GM19438 (cell line): ENCODE measurements at regions not wholly inside any gene's neighbourhood (a gene's known extent, or its start where the extent isn't known, plus 50 kb on each side); places are given as distances from the start of the nearest gene placed in this dataset.
"Not testable (repeated sequence)": the region's sequence is repeated elsewhere in the genome, so short reads cannot be mapped to it uniquely, and the experiment has no call there.

Source experiments
- ATAC-seq: cut with Tn5 transposase; IDR thresholded peaks from one replicate; pipeline ENCODE4 v1.9.1; 2021; ENCODE audit warnings: low read depth; ENCODE audit not compliant: unreplicated experiment

DNA sequence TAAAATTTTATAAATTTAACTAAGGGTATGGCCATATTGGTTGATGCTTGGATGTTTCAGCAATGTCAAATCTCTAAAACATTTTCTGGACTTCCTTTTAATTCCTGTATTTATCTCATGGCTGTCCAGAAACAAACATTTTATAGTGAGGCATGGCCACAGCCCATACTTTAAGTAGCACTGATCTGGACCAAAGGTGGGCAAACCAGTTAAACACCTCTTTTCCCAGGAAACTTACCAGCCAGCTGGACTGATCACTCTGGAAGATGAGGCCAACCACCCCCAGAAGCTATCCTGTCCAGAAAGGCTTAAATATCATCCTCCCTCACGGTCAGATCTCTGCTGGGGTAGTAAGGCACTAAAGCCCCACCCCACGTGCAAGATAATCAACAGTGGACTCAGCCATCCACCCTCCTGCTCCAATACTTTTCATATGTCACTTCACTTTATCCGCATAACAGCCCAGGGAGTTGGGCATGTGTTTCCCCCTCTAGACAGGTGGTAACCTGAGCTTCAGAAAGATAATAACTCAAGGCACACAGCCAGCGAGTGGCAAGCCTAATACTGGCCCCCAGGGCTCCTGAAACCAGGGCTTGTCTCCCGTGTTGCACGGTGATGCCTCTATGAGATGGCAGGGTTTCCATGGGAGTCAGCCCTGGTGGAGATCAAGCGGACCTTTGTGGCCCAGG lies 120.5 kb upstream of the NGF start:
- no peak for ATAC-seq

DNA sequence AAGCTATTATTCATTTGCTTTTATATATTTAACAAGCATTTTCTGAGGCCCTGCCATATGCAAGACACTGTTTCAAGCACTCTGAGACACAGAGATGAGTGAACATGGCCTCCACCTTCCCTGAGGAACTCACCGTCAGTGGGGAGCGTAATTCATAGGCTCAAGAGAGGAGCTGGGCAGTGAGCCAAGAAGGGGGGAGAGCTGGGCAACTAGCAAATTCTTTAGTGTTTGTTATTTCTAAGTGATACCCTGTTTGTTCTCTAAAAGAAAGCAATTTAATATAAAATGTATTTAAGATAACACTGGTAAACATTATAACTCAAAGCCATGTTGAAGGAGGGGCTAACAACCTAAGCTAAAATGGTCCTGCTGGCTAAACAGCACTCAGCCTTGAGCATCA lies 119.2 kb upstream of the NGF start:
- no peak for ATAC-seq

DNA sequence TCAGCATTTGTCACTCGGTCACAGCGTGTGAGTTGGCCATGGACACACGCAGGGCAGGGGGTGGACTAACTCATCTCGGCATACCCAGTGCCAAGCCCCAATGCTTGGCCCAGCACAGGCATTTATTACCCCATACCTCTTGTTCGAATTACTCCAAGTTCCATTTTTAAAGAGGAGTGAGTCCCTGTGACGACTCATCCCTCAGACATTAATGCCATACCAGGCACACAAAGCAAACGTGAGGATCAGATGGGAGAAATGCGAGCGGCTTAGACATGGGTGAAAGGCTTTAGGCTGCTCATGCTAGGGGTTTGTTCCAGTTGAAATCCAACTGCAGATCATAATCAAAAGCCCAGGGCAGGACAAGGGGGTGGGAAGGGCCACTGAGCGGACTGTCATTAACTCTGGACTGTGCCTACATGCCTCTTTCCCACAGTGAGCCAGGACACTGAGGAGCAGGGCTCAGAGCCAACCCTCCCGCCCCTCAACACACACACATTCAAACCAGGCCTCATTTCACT lies 118.5 kb upstream of the NGF start:
- ATAC-seq = no peak

DNA sequence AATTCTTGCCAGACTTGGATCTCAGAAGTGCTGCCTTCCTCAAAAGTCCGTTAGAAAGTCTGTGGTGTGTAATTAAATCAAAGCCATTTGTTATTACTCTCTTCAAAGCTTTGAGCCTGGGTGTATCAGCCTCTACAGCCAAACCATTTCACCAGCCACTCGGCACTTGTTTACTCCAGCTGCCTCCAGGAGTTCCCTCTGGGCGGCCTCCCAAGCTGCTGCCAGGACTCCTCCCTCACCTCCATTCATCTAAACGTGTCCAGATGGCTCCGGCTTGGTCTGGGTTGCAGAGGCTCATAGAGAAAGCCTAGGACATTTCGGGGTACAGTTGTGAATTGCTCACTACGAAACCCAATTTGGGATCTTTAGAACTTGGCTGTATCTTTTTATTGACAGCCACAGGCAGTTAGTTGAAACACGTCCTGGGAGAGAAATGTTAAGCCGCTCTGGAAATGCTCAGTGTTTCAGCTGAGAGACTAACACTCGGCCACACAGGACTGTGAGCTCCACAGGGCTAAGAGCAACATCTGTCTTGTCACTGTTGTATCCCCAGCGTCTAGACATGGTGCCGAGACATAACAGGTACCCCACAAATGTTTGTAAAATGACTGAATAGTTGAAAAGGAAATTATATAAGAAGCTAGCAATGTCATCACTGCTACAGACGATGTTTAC lies 116.9 kb upstream of the NGF start:
- ATAC-seq = no peak

DNA sequence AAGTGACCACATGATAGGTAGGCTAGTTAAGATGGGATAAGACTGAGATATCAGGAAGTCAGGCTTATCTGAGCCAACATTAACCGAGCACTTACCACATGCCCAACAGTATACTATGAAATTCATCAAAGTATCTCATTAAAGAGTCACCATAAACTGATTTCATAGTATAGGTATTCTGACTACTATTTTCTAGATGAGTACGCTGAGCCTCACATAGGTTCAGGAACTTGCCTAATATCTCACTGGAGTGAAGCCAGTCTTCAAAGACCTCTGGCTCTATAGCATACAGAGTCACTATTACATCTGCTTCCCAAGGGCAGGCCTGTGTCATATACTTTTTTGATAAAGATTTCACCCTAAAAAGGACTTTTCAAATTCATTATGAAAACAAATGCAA lies 115.6 kb upstream of the NGF start:
- no peak for ATAC-seq

DNA sequence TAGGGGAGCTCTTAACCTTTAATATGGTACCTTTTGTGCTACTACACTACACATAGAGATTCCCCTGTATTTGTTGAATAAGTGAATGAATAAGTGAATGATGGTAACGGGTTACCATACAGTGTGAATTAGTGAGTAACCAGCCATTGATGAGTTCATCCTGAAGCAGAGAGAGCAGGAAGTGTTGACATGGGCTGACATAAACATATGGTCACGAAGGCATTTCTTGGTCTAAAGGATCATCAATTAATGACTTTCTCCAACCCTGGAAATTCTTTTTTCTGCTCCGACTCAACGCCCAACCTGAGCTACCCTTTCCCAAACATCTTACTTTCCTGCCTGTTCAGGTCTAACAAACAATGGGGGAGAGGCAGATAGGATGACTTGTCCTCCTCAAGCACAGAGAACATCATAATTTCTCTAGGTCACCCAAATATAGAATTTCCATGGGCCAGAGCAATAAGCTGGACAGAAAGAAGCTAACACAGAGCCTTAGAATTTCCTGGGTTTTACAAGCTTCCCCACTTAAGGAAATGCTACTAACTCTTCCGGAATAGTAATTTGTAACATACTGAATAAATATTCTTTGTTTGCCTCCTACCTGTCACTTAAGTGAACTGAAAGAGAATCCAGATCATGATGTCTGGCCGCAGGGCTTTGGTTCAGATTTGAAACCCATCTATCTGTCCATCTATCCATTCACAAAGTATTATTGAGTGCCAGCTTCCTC lies 114.7 kb upstream of the NGF start:
- no peak for ATAC-seq

DNA sequence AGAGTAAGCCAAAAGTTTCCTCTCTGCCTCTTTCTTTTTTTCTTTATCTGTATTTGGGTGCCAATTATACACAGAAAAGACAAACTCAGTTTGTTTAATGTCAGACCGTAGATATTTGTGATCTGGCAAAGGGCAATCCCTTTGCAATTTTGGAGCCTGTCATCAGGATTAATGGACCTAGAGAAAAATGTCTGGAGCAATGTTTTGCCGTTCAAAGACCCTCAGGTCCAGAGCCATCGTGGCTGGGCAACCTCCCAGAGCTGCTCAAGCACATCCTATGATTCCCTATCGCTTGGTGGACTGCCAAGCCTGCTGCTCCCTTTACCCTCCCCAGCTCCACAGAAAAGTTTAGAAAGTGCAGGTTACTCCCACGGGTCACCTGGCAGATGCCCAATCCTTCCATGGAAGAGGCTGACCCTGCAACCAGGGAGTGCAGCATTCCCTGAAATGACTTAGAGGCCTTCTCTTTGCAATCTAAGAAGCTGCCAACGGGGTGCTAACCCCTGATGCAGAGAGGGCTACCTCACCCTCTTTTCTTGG lies 112.5 kb upstream of the NGF start:
- no peak for ATAC-seq

DNA sequence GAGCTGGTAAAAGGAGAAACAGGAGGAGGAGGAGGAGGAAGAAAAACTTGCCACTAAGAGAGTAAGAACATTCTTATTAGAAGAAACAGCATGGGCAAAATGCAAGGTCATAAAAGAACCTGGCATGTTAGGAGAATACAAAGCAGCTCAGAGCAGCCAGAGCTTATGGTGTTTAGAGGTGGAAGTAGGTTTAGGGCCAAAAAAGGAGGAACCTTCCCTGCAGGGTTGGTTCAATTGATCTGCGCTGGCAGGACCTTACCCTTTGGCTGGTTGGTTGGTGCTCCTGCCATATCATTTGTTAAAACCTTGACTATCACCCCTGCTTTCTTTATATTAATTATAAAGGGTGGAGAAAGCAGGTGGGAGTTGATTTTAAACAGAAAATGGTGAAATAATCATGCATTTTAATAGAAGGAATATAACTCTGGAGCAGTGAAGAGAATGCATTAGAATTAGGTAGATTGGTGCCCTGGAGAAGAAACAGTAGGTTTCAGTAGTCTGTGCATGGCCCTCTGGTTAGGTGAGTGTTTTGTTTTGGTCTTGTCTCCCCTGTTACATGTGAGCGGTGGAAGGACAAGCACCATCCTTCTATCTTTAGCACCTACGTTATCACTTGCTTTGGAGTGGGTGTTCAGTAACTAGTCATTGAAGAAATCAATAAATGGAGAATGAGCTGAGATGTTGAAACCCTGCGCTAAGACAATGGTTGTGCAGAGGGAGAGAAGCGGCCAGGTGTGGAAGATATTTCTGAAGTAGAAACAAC lies 110.4 kb upstream of the NGF start:
- ATAC-seq = no peak

DNA sequence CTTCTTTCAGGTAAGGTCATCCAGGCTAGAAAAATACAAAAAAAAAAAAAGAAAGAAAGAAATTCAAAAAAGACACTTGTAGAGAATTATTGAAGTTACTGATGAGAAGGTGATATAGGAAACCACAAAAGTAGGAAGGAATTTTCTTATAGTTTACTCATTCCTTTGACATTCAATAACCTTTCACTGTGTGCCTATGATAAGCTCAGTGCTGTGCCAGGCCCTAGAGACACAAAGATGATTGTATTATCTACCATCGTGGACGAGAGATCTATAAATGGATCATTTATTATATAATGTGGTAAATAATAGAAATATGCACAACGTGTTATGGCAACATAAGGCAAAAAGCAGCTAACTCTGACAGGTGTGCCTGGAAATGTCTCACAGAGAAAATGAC lies 109.6 kb upstream of the NGF start:
- no peak for ATAC-seq

DNA sequence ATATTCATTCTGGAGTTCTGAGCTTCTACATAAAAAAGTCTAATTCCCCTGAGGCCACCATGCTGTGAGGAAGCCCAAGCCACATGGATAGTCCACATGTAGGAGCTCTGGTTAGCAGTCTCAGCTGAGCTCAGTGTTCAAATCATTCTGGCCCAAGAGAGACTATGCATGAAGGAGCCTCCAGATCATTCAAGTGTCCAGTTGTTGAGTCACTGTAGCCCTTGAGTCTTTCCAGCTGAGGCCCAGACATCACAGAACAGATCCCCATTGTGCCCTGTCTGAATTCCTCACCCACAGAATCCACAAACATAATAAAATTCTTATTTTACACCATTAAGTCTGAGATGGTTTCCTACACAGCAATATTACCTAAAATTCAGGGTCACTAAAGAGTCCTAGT lies 107.0 kb upstream of the NGF start:
- no peak for ATAC-seq

DNA sequence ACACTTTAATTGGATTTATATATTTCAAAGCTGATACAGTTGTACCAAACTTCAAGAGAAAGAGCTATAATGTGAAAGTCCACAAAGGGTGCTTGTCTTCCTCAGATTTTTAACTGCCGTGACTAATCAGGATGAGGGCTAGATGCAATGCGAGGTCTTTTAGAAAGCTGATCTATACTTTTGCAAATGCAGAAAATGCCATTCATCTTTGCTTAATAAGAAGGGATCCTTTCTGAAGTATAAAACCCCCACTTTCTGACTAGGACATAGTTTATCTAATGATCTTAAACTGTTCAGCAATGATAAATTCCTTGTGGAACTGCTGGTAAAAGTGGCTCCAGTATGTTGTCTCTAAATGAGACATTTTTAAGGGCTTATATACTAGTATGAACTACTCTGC lies 102.7 kb upstream of the NGF start:
- ATAC-seq = no peak

DNA sequence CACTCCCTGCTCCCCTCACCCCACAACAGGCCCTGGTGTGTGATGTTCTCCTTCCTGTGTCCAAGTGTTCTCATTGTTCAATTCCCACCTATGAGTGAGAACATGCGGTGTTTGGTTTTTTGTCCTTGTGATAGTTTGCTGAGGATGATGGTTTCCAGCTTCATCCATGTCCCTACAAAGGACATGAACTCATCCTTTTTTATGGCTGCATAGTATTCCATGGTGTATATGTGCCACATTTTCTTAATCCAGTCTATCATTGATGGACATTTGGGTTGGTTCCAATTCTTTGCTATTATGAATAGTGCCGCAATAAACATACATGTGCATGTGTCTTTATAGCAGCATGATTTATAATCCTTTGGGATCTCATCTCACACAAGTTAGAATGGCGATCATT lies 101.5 kb upstream of the NGF start:
- ATAC-seq = not testable (repeated sequence)

DNA sequence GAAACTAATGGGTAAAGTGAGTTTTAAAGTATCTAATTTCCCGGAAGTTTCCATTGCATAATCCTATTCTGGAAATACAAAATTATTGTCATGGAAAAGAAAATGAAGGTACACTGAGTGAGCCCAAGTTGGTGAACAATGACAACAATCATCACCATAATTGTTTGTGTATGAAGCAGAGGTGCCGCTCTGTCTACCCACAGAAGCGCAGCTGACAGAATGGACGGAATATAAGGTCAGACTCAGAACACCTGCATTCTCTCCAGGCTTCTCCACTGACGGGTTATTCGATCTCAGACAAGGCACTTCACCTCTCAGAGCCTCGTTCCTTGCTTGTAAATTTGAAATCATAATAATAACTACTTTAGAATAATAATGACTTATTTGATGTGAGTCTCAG lies 99.1 kb upstream of the NGF start:
- ATAC-seq = no peak

DNA sequence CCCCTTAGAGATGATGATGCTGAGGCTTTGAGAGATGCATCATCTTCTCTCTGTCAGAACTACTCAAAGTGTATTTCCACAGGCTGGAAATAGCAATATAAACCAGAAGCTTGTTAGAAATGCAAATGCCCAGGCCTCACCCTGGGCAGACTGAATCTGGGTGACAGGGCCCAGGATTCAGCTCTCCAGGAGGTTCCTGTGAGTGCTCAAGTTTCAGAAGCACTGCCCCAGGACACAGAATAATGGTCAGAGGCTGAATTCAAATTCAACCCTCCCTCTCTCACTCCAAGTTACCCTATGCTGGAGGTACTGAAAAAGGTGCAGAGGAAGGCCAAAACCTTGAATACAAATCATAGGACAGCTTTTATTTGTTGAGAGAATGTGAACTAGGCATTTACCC lies 98.5 kb upstream of the NGF start:
- no peak for ATAC-seq

DNA sequence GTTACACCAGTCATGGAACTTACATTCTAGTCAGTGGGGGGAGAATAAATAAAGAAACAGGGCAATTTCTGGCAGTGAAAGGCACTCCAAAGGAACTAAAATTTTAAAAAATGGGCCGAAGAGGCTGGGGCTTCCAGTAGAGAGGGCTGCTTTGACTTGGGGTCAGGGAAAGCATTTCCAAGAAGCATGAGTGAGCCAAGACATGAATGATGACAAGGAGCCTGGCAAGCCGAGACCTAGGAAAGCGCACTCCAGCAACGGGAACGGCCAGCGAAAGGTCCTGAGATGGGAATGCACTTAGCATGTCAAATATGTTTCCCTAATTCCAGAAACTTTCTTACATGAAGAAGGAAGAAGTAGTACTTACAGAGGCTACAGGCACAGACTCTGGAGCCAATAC lies 95.4 kb upstream of the NGF start:
- no peak for ATAC-seq

DNA sequence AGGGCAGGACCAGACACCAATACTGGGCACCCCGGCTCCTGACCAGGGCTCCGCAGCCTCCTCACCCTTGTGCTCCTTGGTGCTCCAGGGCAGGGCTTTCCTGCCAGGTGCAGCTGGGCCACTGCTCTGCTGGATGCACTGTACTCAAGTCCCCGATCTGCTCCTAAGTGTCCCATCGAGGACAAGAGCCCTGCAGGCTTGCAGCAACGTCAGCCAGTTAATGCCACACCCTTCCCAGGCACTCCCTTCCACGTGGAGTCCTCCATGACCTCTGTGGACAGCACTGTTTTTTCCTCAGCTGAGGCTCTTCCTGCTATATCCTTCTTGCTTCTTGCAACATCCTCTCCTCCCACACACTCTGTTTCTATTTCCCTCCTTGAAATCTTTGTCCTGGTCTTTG lies 94.0 kb upstream of the NGF start:
- ATAC-seq = no peak

DNA sequence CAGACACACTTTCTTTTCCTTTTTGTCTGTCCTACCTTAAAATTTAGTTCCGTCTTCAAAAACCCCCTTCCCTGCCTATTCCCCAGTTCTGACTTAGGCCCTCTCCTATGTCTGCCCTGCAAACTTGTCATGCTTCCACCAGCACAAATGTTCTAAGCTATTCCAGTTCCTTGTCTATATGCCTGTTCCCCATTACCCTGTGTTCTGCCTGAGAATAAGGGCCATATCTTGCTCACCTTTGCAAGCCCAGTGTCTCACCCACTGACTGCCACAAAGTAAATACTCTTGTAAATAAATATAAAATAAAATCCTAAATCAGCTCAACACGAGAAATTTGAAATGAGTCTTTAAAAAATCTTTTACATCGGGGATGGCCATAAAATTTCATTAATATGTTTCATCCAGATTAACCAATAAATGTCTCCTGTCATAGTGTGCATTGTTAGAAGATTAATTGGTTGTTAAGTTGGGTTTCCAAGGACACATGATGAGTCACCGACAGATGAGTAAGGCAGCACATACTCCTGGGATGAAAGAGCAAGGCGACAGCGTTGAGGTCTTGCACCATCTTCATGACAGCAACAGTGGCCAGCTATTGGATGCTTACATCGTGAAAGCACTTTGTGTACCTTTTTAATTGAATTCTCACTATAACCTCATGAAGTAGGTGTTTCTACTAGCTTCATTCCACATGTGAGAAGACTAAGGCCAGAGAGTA lies 92.6 kb upstream of the NGF start:
- ATAC-seq = no peak

DNA sequence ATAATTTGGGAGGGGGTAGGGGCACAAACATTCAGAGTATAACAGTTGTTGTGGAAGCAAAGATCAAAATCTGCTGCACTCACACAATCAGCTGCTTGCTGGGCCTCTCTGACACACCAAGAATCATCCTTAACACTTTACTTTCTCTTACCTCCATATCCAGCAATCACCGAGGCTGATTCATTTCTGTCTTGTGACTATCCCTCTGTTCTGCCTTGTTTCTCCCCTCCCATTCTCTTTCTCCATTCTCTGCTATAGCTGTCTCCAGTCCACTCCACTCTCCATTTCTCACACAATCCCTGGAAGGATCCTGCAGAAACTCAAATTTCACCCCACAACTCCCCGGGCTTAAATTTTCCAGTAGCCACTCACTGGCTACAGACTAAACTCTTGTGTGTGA lies 91.8 kb upstream of the NGF start:
- ATAC-seq = no peak

DNA sequence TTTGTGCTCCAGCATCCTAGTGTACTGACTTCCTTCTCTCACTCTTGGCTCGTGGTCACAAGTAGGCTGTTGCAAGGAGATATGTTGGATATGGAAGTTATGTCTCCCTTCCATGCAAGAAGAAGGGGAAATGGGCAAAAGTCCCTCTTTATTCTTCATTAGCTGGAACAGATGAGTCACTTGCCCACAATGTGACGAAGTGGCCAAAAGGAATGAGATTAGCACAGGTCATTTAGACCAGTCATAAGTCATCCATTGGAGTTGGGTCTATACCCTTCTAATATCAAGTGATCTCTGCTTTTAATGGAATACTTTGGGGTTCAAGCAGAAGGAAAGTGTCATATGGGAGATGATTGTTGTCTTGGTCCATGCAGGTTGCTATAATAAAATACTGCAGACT lies 91.2 kb upstream of the NGF start:
- ATAC-seq = no peak

DNA sequence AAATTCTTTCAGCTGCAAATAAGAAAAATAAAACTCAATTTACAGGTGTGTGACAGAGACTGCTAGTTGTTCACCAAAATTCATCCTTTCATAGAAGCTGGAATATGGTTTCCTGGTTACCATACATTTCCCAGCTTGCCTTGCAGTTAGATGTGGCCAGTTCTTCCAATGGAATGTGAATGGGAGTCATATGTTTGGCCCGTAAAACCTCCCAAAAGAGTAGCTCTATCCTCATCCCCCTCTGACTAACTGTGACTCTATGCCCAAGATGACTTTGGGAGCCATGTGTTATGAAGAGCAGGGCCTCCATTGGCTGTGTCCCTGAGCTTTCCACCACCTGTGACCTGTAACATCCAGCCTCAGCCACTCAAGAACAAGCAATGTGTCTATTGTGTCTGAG lies 90.6 kb upstream of the NGF start:
- ATAC-seq = no peak
